Endothelial cell of umbilical vein (primary cell): ENCODE measurements at regions not wholly inside any gene's neighbourhood (a gene's known extent, or its start where the extent isn't known, plus 50 kb on each side); places are given as distances from the start of the nearest gene placed in this dataset.

Experiments
- CTCF ChIP-seq, 2 donors: IDR thresholded peaks; 1 replicate in 1 of 2; 2 replicates in 1 of 2; pipeline ENCODE4 v1.5.1; 2011; ENCODE audit warnings: low read length in 2 of 2, mild to moderate bottlenecking in 2 of 2, moderate library complexity in 2 of 2, control low read depth in 1 of 2, inconsistent platforms in 1 of 2, low read depth in 1 of 2; ENCODE audit not compliant: insufficient read depth in 1 of 2; ENCODE audit errors: extremely low read depth in 1 of 2
- POLR2A ChIP-seq: IDR thresholded peaks from 2 replicates; pipeline ENCODE4 v1.6.1; 2012; ENCODE audit warnings: low read depth, mild to moderate bottlenecking, control low read depth, low read length

DNA sequence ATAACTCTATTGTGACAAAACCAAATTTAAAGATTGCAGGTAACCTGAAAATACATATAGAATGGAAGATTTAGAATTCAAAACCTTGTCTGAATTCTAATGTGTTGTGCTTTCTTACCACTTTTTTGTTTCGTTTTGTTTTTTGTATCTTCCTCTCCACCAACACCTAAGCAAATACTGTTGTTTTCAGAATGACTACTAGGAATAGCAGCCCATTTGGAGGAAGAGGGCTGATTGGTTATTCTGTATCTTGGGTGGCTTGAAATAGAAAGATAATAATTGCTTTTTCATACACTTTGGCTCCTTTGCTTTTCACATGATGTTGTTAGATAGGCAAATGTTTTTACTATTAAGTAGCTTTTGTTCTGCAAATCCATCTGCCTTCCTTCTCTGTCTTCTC lies 61.0 kb upstream of the LRRC7 start:
- no peak for TF ChIP-seq CTCF (IDR thresholded peaks at IDR 0.05; ENCODE audit: extremely low read depth in 1 of 2, insufficient read depth in 1 of 2, low read depth in 1 of 2, low read length in 2 of 2)
- no peak for TF ChIP-seq POLR2A
